H1 (cell line): ENCODE measurements at regions not wholly inside any gene's neighbourhood (a gene's known extent, or its start where the extent isn't known, plus 50 kb on each side); places are given as distances from the start of the nearest gene placed in this dataset.
A peak's percentile ranks its signal among the peaks of the same experiment; 100 is the strongest.

Source experiments
- CTCF ChIA-PET: fragments of 300-600 bp; sonication (Branson Sonifier 250); formaldehyde crosslinking; loops from one replicate; lab custom pipeline; 2021; ENCODE audit not compliant: partially characterized antibody; lab: Charles Lee
- POLR2A ChIA-PET: fragments of 300-600 bp; sonication (Branson Sonifier 250); formaldehyde crosslinking; loops from one replicate; lab custom pipeline; 2021; ENCODE audit warnings: inconsistent platforms; ENCODE audit not compliant: partially characterized antibody; lab: Charles Lee
- DNase-seq, 2 experiments: peaks; one replicate each; pipeline versions ENCODE4 v3.0.0 to v3.0.0-alpha.2; 2010 to 2022; ENCODE audit warnings: low spot score in 2 of 2, low read depth in 1 of 2, mixed read lengths in 1 of 2
- FAIRE-seq: peaks from 2 replicates; lab custom pipeline; 2011; peaks lifted over from hg19 to GRCh38; lab: Jason Lieb, UNC
- H2AFZ ChIP-seq: 2 replicates; pipeline ENCODE4 v1.8.1; 2012; ENCODE audit warnings: low read length, inconsistent platforms
- H2AK5ac ChIP-seq: 2 replicates; pipeline ENCODE4 v1.6.1; 2013; ENCODE audit warnings: low read depth, low read length
- H2BK120ac ChIP-seq: replicated peaks from 2 replicates; pipeline ENCODE3; 2013; ENCODE audit warnings: low read depth, low read length, inconsistent platforms
- H2BK12ac ChIP-seq: 2 replicates; pipeline ENCODE4 v1.6.1; 2013; ENCODE audit warnings: low read depth, low read length
- H2BK15ac ChIP-seq: 2 replicates; pipeline ENCODE4 v1.6.1; 2013; ENCODE audit warnings: low read length
- H2BK20ac ChIP-seq: 2 replicates; pipeline ENCODE4 v1.6.1; 2013; ENCODE audit warnings: low read length
- H2BK5ac ChIP-seq: 2 replicates; pipeline ENCODE4 v1.6.1; 2013; ENCODE audit warnings: low read depth, low read length
- H3K14ac ChIP-seq: 2 replicates; pipeline ENCODE4 v1.6.1; 2013; ENCODE audit warnings: inconsistent platforms; ENCODE audit not compliant: insufficient read length
- H3K18ac ChIP-seq: 2 replicates; pipeline ENCODE4 v1.6.1; 2013; ENCODE audit warnings: low read length; ENCODE audit errors: extremely low read depth
- H3K23ac ChIP-seq: 2 replicates; pipeline ENCODE4 v1.6.1; 2013; ENCODE audit warnings: inconsistent platforms; ENCODE audit not compliant: insufficient read length
- H3K23me2 ChIP-seq: 2 replicates; pipeline ENCODE4 v1.6.1; 2013; ENCODE audit warnings: low read depth, low read length
- H3K27ac ChIP-seq: 2 replicates; pipeline ENCODE4 v1.6.1; 2011; ENCODE audit warnings: low read depth, low read length, inconsistent platforms
- H3K27me3 ChIP-seq, 4 experiments: replicated peaks in 1 of 4; 1 replicate in 1 of 4; 2 replicates in 3 of 4; pipeline versions ENCODE4 v1.6.1 to v1.8.1; 2011 to 2013; ENCODE audit warnings: low read length in 3 of 4, mild to moderate bottlenecking in 3 of 4, inconsistent platforms in 2 of 4, mixed read lengths in 2 of 4, moderate library complexity in 1 of 4; ENCODE audit not compliant: control insufficient read depth in 3 of 4, insufficient read depth in 3 of 4; ENCODE audit errors: extremely low read depth in 1 of 4
- H3K36me3 ChIP-seq, 4 experiments: 2 replicates each; pipeline versions ENCODE4 v1.6.1 to v1.8.1; 2011 to 2013; ENCODE audit warnings: mild to moderate bottlenecking in 4 of 4, low read length in 3 of 4, moderate library complexity in 2 of 4, control low read depth in 1 of 4, inconsistent platforms in 1 of 4; ENCODE audit not compliant: insufficient read depth in 4 of 4, control insufficient read depth in 2 of 4
- H3K4ac ChIP-seq: replicated peaks from 2 replicates; pipeline ENCODE3; 2013; ENCODE audit warnings: low read length, low read depth, mixed read lengths, inconsistent platforms; ENCODE audit not compliant: insufficient read length
- H3K4me1 ChIP-seq, 4 experiments: replicated peaks in 1 of 4; 1 replicate in 1 of 4; 2 replicates in 3 of 4; pipeline versions ENCODE4 v1.6.1 to v1.8.1; 2011 to 2013; ENCODE audit warnings: low read length in 3 of 4, inconsistent platforms in 2 of 4, mixed read lengths in 1 of 4; ENCODE audit not compliant: insufficient read depth in 4 of 4, control insufficient read depth in 3 of 4
- H3K4me2 ChIP-seq, 2 experiments: 2 replicates each; pipeline versions ENCODE4 v1.6.1 to v1.8.1; 2011 to 2013; ENCODE audit warnings: low read depth in 2 of 2, low read length in 2 of 2, control low read depth in 1 of 2, inconsistent platforms in 1 of 2, mild to moderate bottlenecking in 1 of 2; ENCODE audit not compliant: insufficient read depth in 1 of 2
- H3K4me3 ChIP-seq, 4 experiments: fragments of 200-600, 300-600 bp in 1 of 4; sonication (generic), shearing (Covaris generic), sonication (Bioruptor Twin) in 1 of 4; 2 replicates each; pipeline versions ENCODE4 v1.5.1 to v1.8.1; 2011 to 2016; ENCODE audit warnings: low read length in 4 of 4, low read depth in 3 of 4, control low read depth in 2 of 4, inconsistent platforms in 2 of 4, mild to moderate bottlenecking in 2 of 4, mixed read lengths in 1 of 4, moderate library complexity in 1 of 4; ENCODE audit not compliant: insufficient read depth in 2 of 4; ENCODE audit errors: extremely low read depth in 1 of 4
- H3K56ac ChIP-seq: replicated peaks from 2 replicates; pipeline ENCODE3; 2013; ENCODE audit warnings: low read depth, mild to moderate bottlenecking, mixed read lengths, low read length, inconsistent platforms; ENCODE audit not compliant: insufficient read length
- H3K79me1 ChIP-seq: 2 replicates; pipeline ENCODE4 v1.6.1; 2013; ENCODE audit warnings: low read depth, low read length, control low read depth
- H3K79me2 ChIP-seq, 2 experiments: 2 replicates each; pipeline versions ENCODE4 v1.6.1 to v1.8.1; 2012 to 2013; ENCODE audit warnings: low read length in 2 of 2, mild to moderate bottlenecking in 2 of 2, inconsistent platforms in 1 of 2; ENCODE audit not compliant: insufficient read depth in 2 of 2, control insufficient read depth in 1 of 2
- H3K9ac ChIP-seq, 4 experiments: replicated peaks in 1 of 4; 1 replicate in 1 of 4; 2 replicates in 3 of 4; pipeline versions ENCODE4 v1.6.1 to v1.8.1; 2011 to 2013; ENCODE audit warnings: low read depth in 3 of 4, low read length in 3 of 4, control low read depth in 2 of 4, mild to moderate bottlenecking in 2 of 4, moderate library complexity in 2 of 4, inconsistent platforms in 1 of 4; ENCODE audit errors: extremely low read depth in 1 of 4
- H3K9me3 ChIP-seq, 2 experiments: 2 replicates each; pipeline versions ENCODE4 v1.6.1 to v1.8.1; 2012 to 2013; ENCODE audit warnings: mild to moderate bottlenecking in 2 of 2, moderate library complexity in 2 of 2, control low read depth in 1 of 2, inconsistent platforms in 1 of 2, low read depth in 1 of 2, low read length in 1 of 2, mixed read lengths in 1 of 2; ENCODE audit not compliant: insufficient read depth in 2 of 2
- H4K20me1 ChIP-seq, 2 experiments: replicated peaks in 1 of 2; 2 replicates each; pipeline versions ENCODE3 to v1.8.1; 2011 to 2013; ENCODE audit warnings: inconsistent platforms in 2 of 2, low read length in 2 of 2, mild to moderate bottlenecking in 1 of 2; ENCODE audit not compliant: insufficient read depth in 2 of 2, control insufficient read depth in 1 of 2
- H4K5ac ChIP-seq: 2 replicates; pipeline ENCODE4 v1.6.1; 2013; ENCODE audit warnings: low read length, low read depth, mixed read lengths, inconsistent platforms; ENCODE audit not compliant: insufficient read length
- H4K8ac ChIP-seq: 2 replicates; pipeline ENCODE4 v1.8.0; 2013; ENCODE audit warnings: mild to moderate bottlenecking, moderate library complexity, low read length, inconsistent platforms; ENCODE audit not compliant: insufficient read depth; ENCODE audit errors: extremely low read depth
- H4K91ac ChIP-seq: replicated peaks from 2 replicates; pipeline ENCODE3; 2013; ENCODE audit warnings: low read length, mixed read lengths, inconsistent platforms; ENCODE audit not compliant: insufficient read length
- ASH2L ChIP-seq: fragments of 200-600, 300-600 bp; sonication (generic); IDR thresholded peaks from one replicate; pipeline ENCODE4 v1.7.1; 2017; ENCODE audit warnings: low read length
- CTBP2 ChIP-seq: IDR thresholded peaks from 2 replicates; pipeline ENCODE4 v1.7.0; 2011; ENCODE audit warnings: borderline replicate concordance, mild to moderate bottlenecking, moderate library complexity, mixed read lengths, low read length; ENCODE audit not compliant: insufficient read depth, insufficient read length
- EZH2 ChIP-seq: fragments of 200-600 bp; sonication (generic); IDR thresholded peaks from 2 replicates; pipeline ENCODE4 v1.7.1; 2012; ENCODE audit warnings: low read depth, mild to moderate bottlenecking, moderate library complexity, low read length, inconsistent platforms; ENCODE audit not compliant: severe bottlenecking
- FOSL1 ChIP-seq: IDR thresholded peaks from 2 replicates; pipeline ENCODE4 v1.6.1; 2011; ENCODE audit warnings: mild to moderate bottlenecking, low read depth, low read length, moderate library complexity; ENCODE audit not compliant: insufficient read depth
- JUN ChIP-seq: IDR thresholded peaks from 2 replicates; pipeline ENCODE4 v1.6.1; 2011; ENCODE audit warnings: low read depth, mild to moderate bottlenecking, improper control_type of control experiment, low read length
- POLR2A ChIP-seq, 2 experiments: IDR thresholded peaks; 1 replicate in 1 of 2; 2 replicates in 1 of 2; pipeline ENCODE4 v1.6.1; 2011; ENCODE audit warnings: low read depth in 2 of 2, low read length in 2 of 2, mild to moderate bottlenecking in 2 of 2; ENCODE audit errors: control extremely low read depth in 1 of 2
- RNF2 ChIP-seq: fragments of 200-900, 300-1000 bp; sonication (generic); IDR thresholded peaks from 2 replicates; pipeline ENCODE4 v1.7.1; 2016; ENCODE audit warnings: borderline replicate concordance, low read depth, mild to moderate bottlenecking, antibody characterized with exemption, low read length; ENCODE audit not compliant: poor library complexity, severe bottlenecking; ENCODE audit errors: missing control alignments
- WGBS, 2 experiments: shearing (Covaris generic) in 1 of 2; methylation state at CpG; one replicate each; pipeline versions ENCODE4 v1.1.6 to v1.1.7; 2013 to 2015; ENCODE audit warnings: low lambda C conversion rate in 2 of 2, mixed read lengths in 2 of 2, inconsistent platforms in 1 of 2, low coverage in 1 of 2, missing lambda C conversion rate in 1 of 2; ENCODE audit not compliant: insufficient replicate concordance in 2 of 2, insufficient coverage in 1 of 2, insufficient read length in 1 of 2; ENCODE audit errors: extremely low coverage in 1 of 2, missing lambda C conversion rate in 1 of 2; 5-methylcytosine and 5-hydroxymethylcytosine counted together

GRCh38 chr13:73702419-73703071 lies 431.7 kb downstream of the KLF12 start:
- Histone ChIP-seq H2AK5ac (no peak overlapping the region), H3K4me3 (peak overlapping the region in 2 of 4 experiments; percentile 7 to 20; a peak in 3 of 8 replicates), H3K4me2 (peak overlapping the region; percentile 18 to 25; a peak in 2 of 4 replicates), H2BK12ac (no peak overlapping the region; the same call in 1 of the 2 replicates), H3K36me3 (no peaks in the 10 kb centered on the region), H2BK5ac (no peak overlapping the region), H3K4ac (no peak overlapping the region), H3K23ac (no peak overlapping the region), H4K20me1 (no peaks in the 10 kb centered on the region), H3K18ac (no peak overlapping the region), H3K79me1 (no peaks in the 10 kb centered on the region), H3K9me3 (no peaks in the 10 kb centered on the region), H3K27ac (no peak overlapping the region), H3K23me2 (no peaks in the 10 kb centered on the region), H3K27me3 (no peaks in the 10 kb centered on the region), H4K91ac (no peak overlapping the region), H2BK20ac (no peak overlapping the region), H3K79me2 (no peaks in the 10 kb centered on the region), H2BK120ac (no peak overlapping the region), H2AFZ (no peak overlapping the region), H2BK15ac (0 out of 2 replicates have a peak overlapping the region, but pooled peaks have one; percentile 49), H3K9ac (0 out of 7 replicates have a peak overlapping the region, but pooled peaks of 1 of the 4 experiments have one; percentile 7), H4K8ac (no peak overlapping the region), H3K14ac (no peak overlapping the region), H4K5ac (no peak overlapping the region), H3K4me1 (peaks cover 3 to 13% (median 8%) of the 10 kb centered on the region in 4 experiments), H3K56ac (no peak overlapping the region)
- no peak for FAIRE-seq
- ChIA-PET CTCF (interaction anchor here (0.6 to 0.9 kb wide), 3 partner anchors 286 to 863 kb away, joined by 3 to 5 read pairs (median 4); no protein-coding TSS in a partner anchor), POLR2A (no interaction called here)
- TF ChIP-seq FOSL1 (no peak), POLR2A (IDR thresholded peaks at IDR 0.05; ENCODE audit: control extremely low read depth in 1 of 2, low read depth in 2 of 2, low read length in 2 of 2) (no peak), CTBP2 (no peak), EZH2 (no peak), ASH2L (no peak), JUN (no peak), RNF2 (no peak)
- WGBS, 2 experiments: 58% methylated on average over 8 of the region's 8 CpGs; no CpG with 5 or more reads in 1 of the 2 experiments
- DNase-seq: no peak
